ENCODE measurements at regions not wholly inside any gene's neighbourhood (a gene's known extent, or its start where the extent isn't known, plus 50 kb on each side); places are given as distances from the start of the nearest gene placed in this dataset.

DNA sequence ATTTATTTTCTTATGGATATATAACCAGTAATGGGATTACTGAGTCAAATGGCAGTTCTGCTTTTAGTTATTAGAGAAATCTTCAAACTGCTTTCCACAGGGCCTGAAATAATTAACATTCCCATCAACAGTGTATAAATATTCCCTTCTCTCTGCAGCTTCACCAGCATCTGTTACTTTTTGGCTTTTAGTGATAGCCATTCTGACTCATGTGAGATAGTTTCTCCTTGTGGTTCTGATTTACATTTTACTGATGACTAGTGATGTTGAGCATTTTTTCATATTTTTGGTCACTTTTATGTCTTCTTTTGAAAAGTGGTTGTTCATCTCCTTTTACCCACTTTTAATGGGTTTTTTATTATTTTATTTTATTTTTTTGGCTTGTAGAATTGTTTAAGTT, 1290.3 kb upstream of the CDH9 start:
- TF ChIP-seq, protein P1, sequence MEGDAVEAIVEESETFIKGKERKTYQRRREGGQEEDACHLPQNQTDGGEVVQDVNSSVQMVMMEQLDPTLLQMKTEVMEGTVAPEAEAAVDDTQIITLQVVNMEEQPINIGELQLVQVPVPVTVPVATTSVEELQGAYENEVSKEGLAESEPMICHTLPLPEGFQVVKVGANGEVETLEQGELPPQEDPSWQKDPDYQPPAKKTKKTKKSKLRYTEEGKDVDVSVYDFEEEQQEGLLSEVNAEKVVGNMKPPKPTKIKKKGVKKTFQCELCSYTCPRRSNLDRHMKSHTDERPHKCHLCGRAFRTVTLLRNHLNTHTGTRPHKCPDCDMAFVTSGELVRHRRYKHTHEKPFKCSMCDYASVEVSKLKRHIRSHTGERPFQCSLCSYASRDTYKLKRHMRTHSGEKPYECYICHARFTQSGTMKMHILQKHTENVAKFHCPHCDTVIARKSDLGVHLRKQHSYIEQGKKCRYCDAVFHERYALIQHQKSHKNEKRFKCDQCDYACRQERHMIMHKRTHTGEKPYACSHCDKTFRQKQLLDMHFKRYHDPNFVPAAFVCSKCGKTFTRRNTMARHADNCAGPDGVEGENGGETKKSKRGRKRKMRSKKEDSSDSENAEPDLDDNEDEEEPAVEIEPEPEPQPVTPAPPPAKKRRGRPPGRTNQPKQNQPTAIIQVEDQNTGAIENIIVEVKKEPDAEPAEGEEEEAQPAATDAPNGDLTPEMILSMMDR (IDR thresholded peaks at IDR 0.05; ENCODE audit: low read depth, low read length) = no peak
- TF ChIP-seq EZH2phosphoT487 (IDR thresholded peaks at IDR 0.05; ENCODE audit: low read depth) = no peak

All from OCI-LY3 (cell line).